CD4-positive, alpha-beta T cell (primary cell): ENCODE measurements at regions not wholly inside any gene's neighbourhood (a gene's known extent, or its start where the extent isn't known, plus 50 kb on each side); places are given as distances from the start of the nearest gene placed in this dataset.
"Not testable (repeated sequence)": the region's sequence is repeated elsewhere in the genome, so short reads cannot be mapped to it uniquely, and the experiment has no call there.

Experiments
- ATAC-seq: fragments of 200-7000 bp; cut with Tn5 transposase; one replicate; pipeline ENCODE4 v1.10.0; 2022; ENCODE audit warnings: mild to moderate bottlenecking; ENCODE audit not compliant: poor library complexity
- CTCF ChIA-PET: fragments of 350-600 bp; sonication (Branson Sonifier 250); formaldehyde crosslinking; loops from one replicate; lab custom pipeline; 2021; ENCODE audit warnings: antibody characterized with exemption, inconsistent platforms; lab: Charles Lee
- POLR2A ChIA-PET: fragments of 350-600 bp; sonication (Branson Sonifier 250); formaldehyde crosslinking; loops from one replicate; lab custom pipeline; 2021; ENCODE audit warnings: antibody characterized with exemption, inconsistent platforms; lab: Charles Lee
- DNase-seq, 14 experiments: peaks; one replicate each; pipeline ENCODE4 v3.0.0-alpha.2; 2013 to 2020; ENCODE audit warnings: mixed read lengths in 2 of 14
- H3K27ac ChIP-seq, 2 donors: one replicate each; pipeline versions ENCODE4 v1.5.1 to v1.7.0; 2013; ENCODE audit warnings: low read length in 2 of 2, low read depth in 1 of 2, mild to moderate bottlenecking in 1 of 2
- H3K27me3 ChIP-seq, 2 experiments: 1 replicate in 1 of 2; 2 replicates in 1 of 2; pipeline versions ENCODE4 v1.6.1 to v1.7.0; 2013; ENCODE audit warnings: low read length in 2 of 2, control low read depth in 1 of 2, mild to moderate bottlenecking in 1 of 2, moderate library complexity in 1 of 2; ENCODE audit not compliant: insufficient read depth in 2 of 2, control insufficient read depth in 1 of 2
- H3K36me3 ChIP-seq: one replicate; pipeline ENCODE4 v1.6.1; 2013; ENCODE audit warnings: low read length, control low read depth; ENCODE audit not compliant: insufficient read depth
- H3K4me1 ChIP-seq: one replicate; pipeline ENCODE4 v1.6.1; 2013; ENCODE audit warnings: low read length, control low read depth; ENCODE audit not compliant: insufficient read depth
- H3K4me3 ChIP-seq: one replicate; pipeline ENCODE4 v1.5.1; 2013; ENCODE audit warnings: mild to moderate bottlenecking, low read length, moderate library complexity
- H3K9me3 ChIP-seq, 2 experiments: 1 replicate in 1 of 2; 2 replicates in 1 of 2; pipeline versions ENCODE4 v1.6.1 to v1.7.0; 2013; ENCODE audit warnings: low read length in 2 of 2, mild to moderate bottlenecking in 2 of 2, control low read depth in 1 of 2, moderate library complexity in 1 of 2; ENCODE audit not compliant: control insufficient read depth in 1 of 2, insufficient read depth in 1 of 2
- H3K27ac Mint-ChIP-seq: one replicate; pipeline ENCODE4 v1.8.0; 2020; ENCODE audit warnings: mixed read lengths
- H3K27me3 Mint-ChIP-seq: one replicate; pipeline ENCODE4 v1.8.0; 2021; ENCODE audit warnings: mixed read lengths
- H3K36me3 Mint-ChIP-seq: one replicate; pipeline ENCODE4 v1.8.0; 2021; ENCODE audit warnings: low read depth, mixed read lengths
- H3K4me1 Mint-ChIP-seq: one replicate; pipeline ENCODE4 v1.8.0; 2021; ENCODE audit warnings: low read depth, mixed read lengths
- H3K4me3 Mint-ChIP-seq: one replicate; pipeline ENCODE4 v1.8.0; 2020; ENCODE audit warnings: mild to moderate bottlenecking, mixed read lengths
- H3K9me3 Mint-ChIP-seq: one replicate; pipeline ENCODE4 v1.8.0; 2020; ENCODE audit warnings: mixed read lengths
- CTCF ChIP-seq: fragments of 200-600 bp; IDR thresholded peaks from one replicate; pipeline ENCODE4 v1.8.0; 2022; ENCODE audit warnings: antibody characterized with exemption, mild to moderate bottlenecking
- intact Hi-C, 2 experiments: fragments of 100-400 bp; cut with DNase I in 1 of 2; cut with micrococcal nuclease in 1 of 2; formaldehyde crosslinking; loops; one replicate each; pipeline versions ENCODE4 v1.15.1 to v1.9.0; 2023 to 2025; cut with DNase I, micrococcal nuclease

GRCh38 chr14:44388306-44388705, 118.8 kb downstream of the FSCB start:
- POLR2A ChIA-PET = no interaction called here
- TF ChIP-seq CTCF = no peak
- intact Hi-C loops = no loop called here
- Mint-ChIP-seq H3K9me3 (no peaks in the 10 kb centered on the region), H3K4me3 (no peak overlapping the region), H3K36me3 (no peaks in the 10 kb centered on the region), H3K27ac (no peak overlapping the region), H3K4me1 (no peaks in the 10 kb centered on the region), H3K27me3 (no peaks in the 10 kb centered on the region)
- DNase-seq = no peak
- Histone ChIP-seq H3K36me3 (no peaks in the 10 kb centered on the region), H3K27ac (no peak overlapping the region), H3K9me3 (peaks cover 0 to 18% of the 10 kb centered on the region in 2 experiments), H3K4me3 (no peak overlapping the region), H3K4me1 (no peaks in the 10 kb centered on the region), H3K27me3 (no peaks in the 10 kb centered on the region)
- CTCF ChIA-PET = no interaction called here
- no peak for ATAC-seq

- H3K9me3 Mint-ChIP-seq = peaks cover 2% of the 10 kb centered on the region
- Histone ChIP-seq H3K4me3 (no peak overlapping the region), H3K36me3 (no peaks in the 10 kb centered on the region), H3K27me3 (no peaks in the 10 kb centered on the region), H3K27ac (no peak overlapping the region), H3K4me1 (no peaks in the 10 kb centered on the region), H3K9me3 (peaks cover 0 to 18% of the 10 kb centered on the region in 2 experiments)
- H3K4me3 Mint-ChIP-seq = no peak overlapping the region
- DNase-seq (no peak), ATAC-seq (no peak)
- CTCF ChIA-PET = no interaction called here
- H3K27me3 Mint-ChIP-seq = no peaks in the 10 kb centered on the region
- no peak overlapping the region for H3K27ac Mint-ChIP-seq
- intact Hi-C loops = no loop called here
- POLR2A ChIA-PET = no interaction called here
- no peaks in the 10 kb centered on the region for H3K36me3 Mint-ChIP-seq
- H3K4me1 Mint-ChIP-seq = no peaks in the 10 kb centered on the region
- TF ChIP-seq CTCF = no peak
Observed at GRCh38 chr14:44385906-44386305, 121.2 kb downstream of the FSCB start.

GRCh38 chr14:44385296-44385695, 121.8 kb downstream of the FSCB start:
- intact Hi-C loops, H3K4me1 Mint-ChIP-seq, H3K4me3 ChIP-seq, H3K27ac ChIP-seq, H3K27me3 Mint-ChIP-seq, CTCF ChIA-PET, H3K4me1 ChIP-seq, H3K4me3 Mint-ChIP-seq, H3K9me3 Mint-ChIP-seq, H3K27me3 ChIP-seq, POLR2A ChIA-PET, H3K27ac Mint-ChIP-seq, DNase-seq, H3K36me3 ChIP-seq, ATAC-seq, H3K36me3 Mint-ChIP-seq: not testable (repeated sequence)
- peaks cover 0 to 18% of the 10 kb centered on the region in 2 experiments for H3K9me3 ChIP-seq

GRCh38 chr14:44384601-44385293, 122.3 kb downstream of the FSCB start:
- H3K4me1 Mint-ChIP-seq, H3K36me3 ChIP-seq, intact Hi-C loops, H3K4me3 ChIP-seq, DNase-seq, H3K27me3 Mint-ChIP-seq, H3K4me3 Mint-ChIP-seq, H3K27ac Mint-ChIP-seq, H3K36me3 Mint-ChIP-seq, H3K27me3 ChIP-seq, H3K9me3 Mint-ChIP-seq, ATAC-seq, POLR2A ChIA-PET, CTCF ChIA-PET, H3K27ac ChIP-seq, H3K4me1 ChIP-seq: not testable (repeated sequence)
- H3K9me3 ChIP-seq = peaks cover 0 to 18% of the 10 kb centered on the region in 2 experiments
